ENCODE measurements at regions not wholly inside any gene's neighbourhood (a gene's known extent, or its start where the extent isn't known, plus 50 kb on each side); places are given as distances from the start of the nearest gene placed in this dataset.

DNA sequence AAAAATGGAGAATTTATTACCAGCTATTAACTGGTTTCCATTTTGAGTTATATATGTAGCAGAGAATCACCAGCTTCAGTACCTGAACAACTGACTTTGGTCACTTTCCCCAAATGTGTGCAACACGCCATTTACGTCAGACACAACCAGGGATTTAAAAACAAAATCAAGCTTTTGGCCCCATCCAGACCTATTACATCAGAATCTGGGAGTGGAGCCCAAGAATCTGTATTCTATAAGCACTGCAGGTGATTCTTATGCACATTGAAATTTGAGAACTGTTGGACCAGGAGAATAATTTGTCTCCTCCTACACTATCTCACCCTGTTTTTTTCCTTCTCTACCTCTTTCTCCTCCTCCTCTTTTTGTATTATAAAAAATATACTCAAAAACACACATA lies 295.9 kb downstream of the PRELID2 start:
- no peaks in the 10 kb centered on the region for H3K36me3 Mint-ChIP-seq (ENCODE audit: insufficient read depth, unreplicated experiment)
- Histone ChIP-seq H3K4me1 (peaks cover 14% of the 10 kb centered on the region), H3K36me3 (ENCODE audit: control insufficient read depth, insufficient read depth, low read length) (no peaks in the 10 kb centered on the region), H3K27me3 (replicated peaks; ENCODE audit: control insufficient read depth, insufficient read depth, low read length) (no peaks in the 10 kb centered on the region), H3K9me3 (no peaks in the 10 kb centered on the region), H3K4me3 (ENCODE audit: low read depth, low read length) (no peak overlapping the region)
- DNase-seq, result no peak
- TF ChIP-seq CTCF (IDR thresholded peaks at IDR 0.05; ENCODE audit: insufficient read depth in 1 of 2, low read depth in 1 of 2, low read length in 1 of 2, severe bottlenecking in 1 of 2, unreplicated experiment in 1 of 2), result no peak
- BruUV-seq (replicated peaks), result no TSS peak
- intact Hi-C loops (cut with micrococcal nuclease; ENCODE audit: unreplicated experiment), result no loop called here
- H3K4me3 Mint-ChIP-seq (ENCODE audit: unreplicated experiment), result no peak overlapping the region
- no peaks in the 10 kb centered on the region for H3K27me3 Mint-ChIP-seq (ENCODE audit: insufficient read depth, unreplicated experiment)
- peaks cover 14% of the 10 kb centered on the region for H3K4me1 Mint-ChIP-seq (ENCODE audit: low read depth, unreplicated experiment)
- ChIA-PET CTCF (no interaction called here), POLR2A (no interaction called here)
- H3K9me3 Mint-ChIP-seq (ENCODE audit: unreplicated experiment), result no peaks in the 10 kb centered on the region
- H3K27ac Mint-ChIP-seq (ENCODE audit: unreplicated experiment), result no peak overlapping the region

GRCh38 chr5:145536133-145536532 lies 299.0 kb downstream of the PRELID2 start:
- intact Hi-C loops (cut with micrococcal nuclease; ENCODE audit: unreplicated experiment), result no loop called here
- Mint-ChIP-seq H3K27ac (ENCODE audit: unreplicated experiment) (no peak overlapping the region), H3K27me3 (ENCODE audit: insufficient read depth, unreplicated experiment) (no peaks in the 10 kb centered on the region), H3K36me3 (ENCODE audit: insufficient read depth, unreplicated experiment) (no peaks in the 10 kb centered on the region), H3K4me1 (ENCODE audit: low read depth, unreplicated experiment) (peaks cover 3% of the 10 kb centered on the region), H3K4me3 (ENCODE audit: unreplicated experiment) (no peak overlapping the region), H3K9me3 (ENCODE audit: unreplicated experiment) (no peaks in the 10 kb centered on the region)
- DNase-seq, result no peak
- Histone ChIP-seq H3K27me3 (replicated peaks; ENCODE audit: control insufficient read depth, insufficient read depth, low read length) (no peaks in the 10 kb centered on the region), H3K4me1 (peaks cover 2% of the 10 kb centered on the region; the same call in 1 of the 2 replicates), H3K4me3 (ENCODE audit: low read depth, low read length) (no peak overlapping the region), H3K9me3 (no peaks in the 10 kb centered on the region), H3K36me3 (ENCODE audit: control insufficient read depth, insufficient read depth, low read length) (no peaks in the 10 kb centered on the region)
- BruUV-seq (replicated peaks), result no TSS peak
- TF ChIP-seq CTCF (IDR thresholded peaks at IDR 0.05; ENCODE audit: insufficient read depth in 1 of 2, low read depth in 1 of 2, low read length in 1 of 2, severe bottlenecking in 1 of 2, unreplicated experiment in 1 of 2), result no peak
- POLR2A ChIA-PET, result no interaction called here
- CTCF ChIA-PET, result no interaction called here

DNA sequence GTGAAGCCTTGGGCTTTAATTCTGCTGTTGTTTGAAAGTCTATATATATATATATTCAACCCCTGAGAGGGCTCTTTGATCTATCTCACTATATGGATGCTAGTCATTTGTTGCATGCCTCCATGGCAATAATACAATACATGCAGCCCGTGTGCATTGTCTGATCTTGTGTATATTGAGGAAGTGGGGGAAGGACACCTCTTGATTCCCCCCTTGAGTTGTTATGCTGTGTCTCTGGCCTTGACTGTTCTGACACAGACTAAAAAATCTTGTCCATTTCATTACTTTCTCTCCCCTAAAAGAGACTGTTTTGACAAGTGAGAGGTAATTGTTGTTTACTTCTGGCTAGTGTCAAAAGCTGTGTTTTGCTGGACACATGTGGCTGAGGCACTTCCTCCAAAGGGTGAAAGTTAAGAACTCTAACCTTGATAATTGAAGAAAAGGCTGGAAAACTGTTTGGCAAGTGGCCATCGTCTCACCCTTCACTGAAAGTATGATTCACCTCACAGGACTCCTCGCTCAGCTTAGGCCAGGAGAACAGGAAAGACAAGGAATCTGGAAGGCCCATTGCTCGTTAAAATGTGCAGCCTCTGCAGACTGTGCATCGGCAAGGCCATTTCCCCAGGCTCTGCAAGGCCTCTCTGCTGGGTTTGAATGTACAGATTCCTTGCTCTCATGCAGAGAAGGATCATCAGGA lies 304.0 kb downstream of the PRELID2 start:
- POLR2A ChIA-PET, result no interaction called here
- H3K36me3 Mint-ChIP-seq (ENCODE audit: insufficient read depth, unreplicated experiment), result no peaks in the 10 kb centered on the region
- Histone ChIP-seq H3K4me1 (peaks cover 4% of the 10 kb centered on the region; the same call in 1 of the 2 replicates), H3K4me3 (ENCODE audit: low read depth, low read length) (no peak overlapping the region), H3K27me3 (replicated peaks; ENCODE audit: control insufficient read depth, insufficient read depth, low read length) (no peaks in the 10 kb centered on the region), H3K36me3 (ENCODE audit: control insufficient read depth, insufficient read depth, low read length) (no peaks in the 10 kb centered on the region), H3K9me3 (no peaks in the 10 kb centered on the region)
- H3K27me3 Mint-ChIP-seq (ENCODE audit: insufficient read depth, unreplicated experiment), result no peaks in the 10 kb centered on the region
- H3K4me1 Mint-ChIP-seq (ENCODE audit: low read depth, unreplicated experiment), result peaks cover 5% of the 10 kb centered on the region
- peak; percentile 45 to 54 for DNase-seq
- CTCF ChIA-PET, result no interaction called here
- peaks cover 10% of the 10 kb centered on the region for H3K9me3 Mint-ChIP-seq (ENCODE audit: unreplicated experiment)
- intact Hi-C loops (cut with micrococcal nuclease; ENCODE audit: unreplicated experiment), result no loop called here
- no peak overlapping the region for H3K4me3 Mint-ChIP-seq (ENCODE audit: unreplicated experiment)
- no peak for TF ChIP-seq CTCF (IDR thresholded peaks at IDR 0.05; ENCODE audit: insufficient read depth in 1 of 2, low read depth in 1 of 2, low read length in 1 of 2, severe bottlenecking in 1 of 2, unreplicated experiment in 1 of 2)
- BruUV-seq (replicated peaks), result no TSS peak
- H3K27ac Mint-ChIP-seq (ENCODE audit: unreplicated experiment), result peak overlapping the region; percentile 22
